GM19452 (cell line): ENCODE measurements at regions not wholly inside any gene's neighbourhood (a gene's known extent, or its start where the extent isn't known, plus 50 kb on each side); places are given as distances from the start of the nearest gene placed in this dataset.

ENCODE experiments used
- ATAC-seq: cut with Tn5 transposase; IDR thresholded peaks from one replicate; pipeline ENCODE4 v1.9.1; 2021; ENCODE audit not compliant: unreplicated experiment

DNA sequence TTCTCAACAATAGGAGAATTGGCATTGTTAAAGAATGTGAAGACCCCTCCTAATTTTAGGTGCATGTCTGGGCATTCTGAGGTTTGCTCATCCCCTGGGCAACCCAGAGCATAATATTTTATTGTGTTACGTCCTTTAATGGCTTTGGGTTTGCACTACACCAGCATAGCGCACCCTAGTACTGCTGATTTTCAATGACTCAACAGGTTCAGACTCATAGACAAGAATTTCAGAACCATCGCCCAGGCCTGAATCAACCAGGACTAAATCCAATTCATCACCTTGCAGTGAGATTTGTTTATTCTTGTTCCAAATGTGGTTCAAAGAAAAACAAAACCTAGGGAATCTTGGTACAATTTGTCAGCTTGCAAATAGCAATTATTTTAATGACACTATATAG lies 137.8 kb upstream of the PHACTR1 start:
- no peak for ATAC-seq

GRCh38 chr6:12580290-12580689 lies 136.3 kb upstream of the PHACTR1 start:
- ATAC-seq, result no peak

GRCh38 chr6:12582421-12583110 lies 134.0 kb upstream of the PHACTR1 start:
- ATAC-seq, result no peak

- no peak for ATAC-seq
Measured at GRCh38 chr6:12584631-12585405, 131.7 kb upstream of the PHACTR1 start.

DNA sequence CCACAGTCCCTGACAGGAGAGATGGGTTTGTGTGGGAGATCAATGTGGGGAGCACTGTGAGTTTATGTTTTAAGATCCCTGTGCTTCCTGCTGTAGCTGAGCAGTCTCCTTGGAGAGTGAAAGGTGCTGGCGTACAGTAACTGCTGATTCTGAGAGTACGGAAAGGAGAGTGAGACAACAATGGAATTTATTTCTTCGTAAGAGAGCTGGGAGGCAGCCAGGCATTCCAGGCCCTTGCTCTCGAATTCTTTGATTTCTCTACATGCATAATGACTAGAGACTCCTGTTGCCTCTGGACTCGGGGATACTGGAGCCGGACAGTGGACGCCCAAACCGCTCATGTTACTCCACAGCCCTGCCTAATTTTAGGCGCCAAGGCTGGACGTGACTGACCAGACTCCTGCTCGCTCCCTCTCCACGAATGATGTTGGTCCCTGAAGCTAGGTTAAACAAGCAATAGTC lies 131.0 kb upstream of the PHACTR1 start:
- no peak for ATAC-seq

DNA sequence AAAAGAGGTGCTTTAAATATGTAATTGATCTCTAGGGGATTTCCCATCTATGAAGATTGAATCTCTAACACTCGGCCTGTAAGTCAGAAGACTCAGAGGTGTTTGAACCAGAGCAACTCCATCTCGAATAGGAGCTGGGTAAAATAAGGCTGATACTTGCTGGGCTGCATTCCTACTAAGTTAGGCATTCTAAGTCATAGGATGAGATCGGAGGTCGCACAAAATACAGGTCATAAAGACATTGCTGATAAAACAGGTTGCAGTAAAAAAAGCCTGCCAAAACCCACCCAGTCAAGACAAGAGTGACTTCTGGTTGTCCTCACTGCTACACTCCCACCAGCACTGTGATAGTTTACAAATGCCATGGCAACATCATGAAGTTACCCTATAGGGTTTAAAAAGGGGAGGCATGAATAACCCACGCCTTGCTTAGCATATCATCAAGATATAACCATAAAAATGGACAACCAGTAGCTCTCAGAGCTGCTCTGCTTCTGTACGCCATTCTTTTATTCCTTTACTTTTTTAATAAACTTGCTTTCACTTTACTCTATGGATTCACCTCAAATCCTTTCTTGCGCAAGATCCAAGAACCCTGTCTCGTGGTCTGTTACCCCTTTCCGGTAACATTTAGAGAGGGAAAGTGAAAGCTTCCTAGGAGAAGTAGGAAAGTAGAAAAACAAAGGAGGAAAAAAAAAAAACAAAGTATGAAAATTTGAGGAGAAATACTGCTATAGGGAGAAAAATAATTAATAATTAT lies 129.7 kb upstream of the PHACTR1 start:
- no peak for ATAC-seq

- no peak for ATAC-seq
Measured at GRCh38 chr6:12590901-12591300, 125.7 kb upstream of the PHACTR1 start.

- no peak for ATAC-seq
Measured at GRCh38 chr6:12592634-12593033, 123.9 kb upstream of the PHACTR1 start.

GRCh38 chr6:12593771-12594529 lies 122.6 kb upstream of the PHACTR1 start:
- ATAC-seq, result no peak

- ATAC-seq, result no peak
Measured at GRCh38 chr6:12594530-12594893, 122.1 kb upstream of the PHACTR1 start.

GRCh38 chr6:12595161-12595811 lies 121.3 kb upstream of the PHACTR1 start:
- no peak for ATAC-seq

GRCh38 chr6:12596731-12597130 lies 119.8 kb upstream of the PHACTR1 start:
- no peak for ATAC-seq

DNA sequence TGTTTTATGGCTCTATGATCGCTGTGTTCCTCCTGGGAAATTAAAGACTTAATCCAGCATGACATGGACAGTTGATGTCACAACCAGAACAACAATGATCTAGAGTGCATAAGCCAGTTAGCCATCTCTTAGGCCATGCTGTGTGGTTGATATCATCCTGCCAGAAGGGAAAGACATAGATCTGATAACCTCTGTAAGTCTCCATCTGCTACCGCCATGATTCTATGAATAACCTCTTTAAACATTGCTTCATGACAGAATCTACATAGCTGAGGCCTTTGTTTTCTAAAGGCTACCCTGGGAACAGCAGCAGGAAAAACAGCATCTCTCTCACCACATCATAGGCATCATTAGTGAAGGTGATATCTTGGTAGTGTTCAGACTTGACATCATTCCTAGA lies 117.6 kb upstream of the PHACTR1 start:
- ATAC-seq, result no peak

DNA sequence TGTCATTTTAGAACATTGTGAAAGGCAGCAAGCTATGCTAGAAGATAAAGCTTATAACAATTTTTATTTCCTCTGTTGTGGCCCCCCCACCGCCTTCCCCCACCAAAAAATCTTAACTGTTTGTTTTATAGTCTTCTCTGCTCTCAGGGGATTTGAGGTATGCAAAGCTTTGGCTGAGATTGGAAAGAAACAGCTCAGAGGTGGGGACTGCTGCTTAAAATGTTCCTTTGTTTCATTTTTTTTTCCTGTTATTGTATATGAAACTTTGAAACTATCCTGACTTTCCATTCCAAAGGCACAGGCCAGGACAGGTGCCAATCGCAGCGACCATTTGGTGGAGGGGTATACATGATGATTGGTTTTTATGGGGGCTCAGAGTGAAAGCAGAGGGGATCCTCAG lies 114.7 kb upstream of the PHACTR1 start:
- no peak for ATAC-seq

DNA sequence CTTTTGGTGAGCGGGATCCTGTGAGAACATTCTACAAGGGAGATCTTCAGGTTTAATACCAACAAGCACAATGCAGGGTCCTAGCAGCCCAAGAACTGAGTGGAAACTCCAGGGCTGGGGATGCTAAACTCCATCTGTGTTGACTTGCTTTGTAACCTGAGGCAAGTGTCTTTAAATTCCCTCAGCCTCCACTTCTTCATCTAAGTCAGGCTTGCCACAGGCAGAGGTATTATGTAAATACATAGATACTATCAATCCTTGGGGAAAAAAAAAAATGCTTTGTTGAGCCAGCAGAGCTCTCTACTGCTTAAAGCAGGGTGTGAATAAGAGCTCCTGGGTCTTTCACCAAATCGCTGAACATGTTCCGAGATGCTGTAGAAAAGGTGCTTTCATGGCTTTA lies 114.2 kb upstream of the PHACTR1 start:
- ATAC-seq, result no peak

DNA sequence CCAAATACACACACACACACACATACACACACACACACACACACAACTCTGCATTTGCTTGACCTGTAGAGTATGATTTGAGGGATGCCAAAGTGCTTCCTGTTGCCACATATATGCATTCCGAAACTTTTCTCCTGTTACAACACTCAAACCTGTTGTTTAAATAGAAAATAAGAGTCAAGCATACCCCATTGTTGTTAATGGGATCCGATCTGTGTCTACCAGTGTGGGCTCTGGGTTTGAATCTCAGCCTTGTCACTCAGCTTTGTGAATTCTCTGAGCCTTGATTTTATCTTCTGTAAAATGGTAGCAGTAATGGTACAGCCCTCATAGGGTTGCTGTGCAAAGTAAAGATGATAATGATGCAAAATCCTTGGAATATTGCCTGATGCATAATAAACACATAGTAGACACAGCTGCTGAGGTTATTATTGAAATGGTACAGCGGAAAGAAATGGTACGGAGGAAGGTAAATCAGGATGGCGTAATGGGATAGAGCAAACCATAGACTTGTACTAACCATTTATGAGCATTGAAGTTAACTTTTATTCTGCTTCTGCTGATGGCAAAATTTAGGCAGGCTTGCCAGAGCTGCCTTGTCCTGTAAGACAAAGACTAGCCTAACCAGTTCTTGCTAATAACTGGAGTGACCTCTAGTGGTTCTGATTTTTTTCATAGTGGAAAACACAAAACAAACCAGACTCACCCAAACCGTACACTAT lies 113.5 kb upstream of the PHACTR1 start:
- ATAC-seq, result no peak

GRCh38 chr6:12603673-12604049 lies 112.9 kb upstream of the PHACTR1 start:
- ATAC-seq, result no peak

- peak; percentile 39 for ATAC-seq
Measured at GRCh38 chr6:12605888-12606345, 110.7 kb upstream of the PHACTR1 start.

DNA sequence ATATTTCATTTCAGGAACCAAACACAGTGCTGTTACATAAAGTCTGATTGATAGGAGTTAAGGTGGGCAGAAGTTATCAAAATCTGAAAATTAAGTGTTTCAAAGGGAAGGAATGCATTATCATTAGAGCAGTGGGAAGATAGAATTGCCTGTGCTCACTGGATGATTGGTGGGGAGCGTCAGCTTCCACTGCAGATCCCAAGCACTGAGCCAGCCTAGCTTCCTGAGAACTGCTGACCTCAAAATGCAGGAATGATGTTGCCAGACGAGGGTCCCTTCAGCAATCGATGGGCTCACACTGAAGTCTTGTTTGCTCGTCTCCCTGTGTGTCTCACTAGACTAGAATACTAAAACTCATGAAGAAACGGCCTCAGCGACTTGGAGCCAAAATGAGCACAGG lies 110.0 kb upstream of the PHACTR1 start:
- no peak for ATAC-seq
